HEK293 (cell line): ENCODE measurements at regions not wholly inside any gene's neighbourhood (a gene's known extent, or its start where the extent isn't known, plus 50 kb on each side); places are given as distances from the start of the nearest gene placed in this dataset.

ENCODE experiments used
- BCL11A ChIP-seq: fragments of 450-650 bp; formaldehyde crosslinking; IDR thresholded peaks from 2 replicates; pipeline ENCODE4 v1.5.1; 2016; ENCODE audit warnings: low read depth, missing biosample characterization, missing genetic modification characterization
- CTCF ChIP-seq: fragments of 450-650 bp; formaldehyde crosslinking; IDR thresholded peaks from 2 replicates; pipeline ENCODE4 v1.5.1; 2016; ENCODE audit warnings: missing biosample characterization, missing genetic modification characterization
- ELK4 ChIP-seq: IDR thresholded peaks from 2 replicates; pipeline ENCODE4 v1.6.1; 2011; ENCODE audit warnings: mild to moderate bottlenecking, low read depth, low read length, borderline replicate concordance
- IKZF3 ChIP-seq: fragments of 450-650 bp; IDR thresholded peaks from 2 replicates; pipeline ENCODE4 v1.5.0; 2018; ENCODE audit warnings: missing biosample characterization, mild to moderate bottlenecking, missing genetic modification characterization, moderate library complexity
- KLF10 ChIP-seq: fragments of 450-650 bp; IDR thresholded peaks from 2 replicates; pipeline ENCODE4 v1.5.1; 2018; ENCODE audit warnings: missing biosample characterization, mild to moderate bottlenecking, missing genetic modification characterization
- REST ChIP-seq: fragments of 450-650 bp; formaldehyde crosslinking; IDR thresholded peaks from 2 replicates; pipeline ENCODE4 v1.5.1; 2016; ENCODE audit warnings: missing biosample characterization, missing genetic modification characterization
- YY1 ChIP-seq: fragments of 450-650 bp; formaldehyde crosslinking; IDR thresholded peaks from 2 replicates; pipeline ENCODE4 v1.5.1; 2018; ENCODE audit warnings: missing biosample characterization, missing genetic modification characterization
- ZBTB6 ChIP-seq: fragments of 450-650 bp; formaldehyde crosslinking; IDR thresholded peaks from 2 replicates; pipeline ENCODE4 v1.5.1; 2017; ENCODE audit warnings: missing biosample characterization, missing genetic modification characterization
- ZNF776 ChIP-seq: fragments of 450-650 bp; formaldehyde crosslinking; IDR thresholded peaks from 2 replicates; pipeline ENCODE4 v1.5.0; 2017; ENCODE audit warnings: missing biosample characterization, missing genetic modification characterization, borderline replicate concordance
- ZNF830 ChIP-seq: fragments of 450-650 bp; IDR thresholded peaks from 2 replicates; pipeline ENCODE4 v1.5.0; 2018; ENCODE audit warnings: missing biosample characterization, missing genetic modification characterization, low read depth, mild to moderate bottlenecking, moderate library complexity
- ZSCAN30 ChIP-seq: fragments of 450-650 bp; IDR thresholded peaks from 2 replicates; pipeline ENCODE4 v1.5.1; 2018; ENCODE audit warnings: missing biosample characterization, mild to moderate bottlenecking, missing genetic modification characterization, moderate library complexity
- ZSCAN5A ChIP-seq: fragments of 450-650 bp; formaldehyde crosslinking; IDR thresholded peaks from 2 replicates; pipeline ENCODE4 v1.5.1; 2016; ENCODE audit warnings: missing biosample characterization, missing genetic modification characterization

- TF ChIP-seq ZNF776 (tag by site-specific recombination) (no peak), CTCF (tag by site-specific recombination) (no peak), ZBTB6 (tag by site-specific recombination) (no peak), ELK4 (no peak), REST (tag by site-specific recombination) (no peak), KLF10 (tag by site-specific recombination) (no peak), IKZF3 (tag by site-specific recombination) (no peak), ZSCAN30 (tag by site-specific recombination) (no peak), BCL11A (tag by site-specific recombination) (no peak), ZNF830 (tag by site-specific recombination) (no peak), YY1 (no peak), ZSCAN5A (no peak)
Observed at GRCh38 chr14:59132796-59133494, 55.5 kb upstream of the DAAM1 start.
